NB4 (cell line): ENCODE measurements at regions not wholly inside any gene's neighbourhood (a gene's known extent, or its start where the extent isn't known, plus 50 kb on each side); places are given as distances from the start of the nearest gene placed in this dataset.

Experiments used
- DNase-seq: peaks from one replicate; pipeline ENCODE4 v3.0.0; 2010; ENCODE audit warnings: low read depth
- H3K4me3 ChIP-seq: one replicate; pipeline ENCODE4 v1.5.1; 2011; ENCODE audit warnings: mild to moderate bottlenecking, low read depth, low read length, moderate library complexity
- MYC ChIP-seq: IDR thresholded peaks from 2 replicates; pipeline ENCODE4 v1.6.1; 2011; ENCODE audit warnings: low read depth, low read length
- POLR2A ChIP-seq: IDR thresholded peaks from 2 replicates; pipeline ENCODE4 v1.6.1; 2011; ENCODE audit warnings: mild to moderate bottlenecking; ENCODE audit not compliant: insufficient read length; ENCODE audit errors: extremely low read depth
- TF ChIP-seq, protein P1 (sequence below): IDR thresholded peaks from one replicate; pipeline ENCODE4 v1.5.1; 2012; ENCODE audit warnings: low read depth, low read length
- TF ChIP-seq, protein P2 (sequence below): IDR thresholded peaks from 2 replicates; pipeline ENCODE4 v1.6.1; 2011; ENCODE audit warnings: low read depth, low read length

DNA sequence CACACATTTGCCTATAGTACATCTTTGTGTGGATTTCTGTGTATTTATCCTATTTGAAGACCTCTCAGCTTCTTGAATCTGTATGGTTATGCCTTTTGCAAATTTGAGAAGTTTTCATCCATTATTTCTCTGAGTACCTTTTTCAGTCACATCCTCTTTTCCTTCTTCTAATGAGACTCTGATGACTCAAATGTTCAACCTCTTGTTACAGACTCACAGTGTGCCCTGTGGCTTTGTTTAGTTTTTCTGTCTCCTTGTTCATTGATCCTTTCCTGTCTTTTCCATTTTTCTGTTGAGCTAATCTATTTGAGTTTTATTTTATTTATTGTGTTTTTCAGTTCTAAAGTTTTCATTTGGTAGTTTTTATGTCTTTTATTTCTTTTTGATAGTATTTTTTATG is 87.0 kb upstream of the LRP1B start:
- TF ChIP-seq MYC (no peak), POLR2A (no peak)
- TF ChIP-seq, protein P1, sequence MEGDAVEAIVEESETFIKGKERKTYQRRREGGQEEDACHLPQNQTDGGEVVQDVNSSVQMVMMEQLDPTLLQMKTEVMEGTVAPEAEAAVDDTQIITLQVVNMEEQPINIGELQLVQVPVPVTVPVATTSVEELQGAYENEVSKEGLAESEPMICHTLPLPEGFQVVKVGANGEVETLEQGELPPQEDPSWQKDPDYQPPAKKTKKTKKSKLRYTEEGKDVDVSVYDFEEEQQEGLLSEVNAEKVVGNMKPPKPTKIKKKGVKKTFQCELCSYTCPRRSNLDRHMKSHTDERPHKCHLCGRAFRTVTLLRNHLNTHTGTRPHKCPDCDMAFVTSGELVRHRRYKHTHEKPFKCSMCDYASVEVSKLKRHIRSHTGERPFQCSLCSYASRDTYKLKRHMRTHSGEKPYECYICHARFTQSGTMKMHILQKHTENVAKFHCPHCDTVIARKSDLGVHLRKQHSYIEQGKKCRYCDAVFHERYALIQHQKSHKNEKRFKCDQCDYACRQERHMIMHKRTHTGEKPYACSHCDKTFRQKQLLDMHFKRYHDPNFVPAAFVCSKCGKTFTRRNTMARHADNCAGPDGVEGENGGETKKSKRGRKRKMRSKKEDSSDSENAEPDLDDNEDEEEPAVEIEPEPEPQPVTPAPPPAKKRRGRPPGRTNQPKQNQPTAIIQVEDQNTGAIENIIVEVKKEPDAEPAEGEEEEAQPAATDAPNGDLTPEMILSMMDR: no peak
- TF ChIP-seq, protein P2, sequence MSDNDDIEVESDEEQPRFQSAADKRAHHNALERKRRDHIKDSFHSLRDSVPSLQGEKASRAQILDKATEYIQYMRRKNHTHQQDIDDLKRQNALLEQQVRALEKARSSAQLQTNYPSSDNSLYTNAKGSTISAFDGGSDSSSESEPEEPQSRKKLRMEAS: no peak
- H3K4me3 ChIP-seq: no peak overlapping the region
- DNase-seq: no peak

DNA sequence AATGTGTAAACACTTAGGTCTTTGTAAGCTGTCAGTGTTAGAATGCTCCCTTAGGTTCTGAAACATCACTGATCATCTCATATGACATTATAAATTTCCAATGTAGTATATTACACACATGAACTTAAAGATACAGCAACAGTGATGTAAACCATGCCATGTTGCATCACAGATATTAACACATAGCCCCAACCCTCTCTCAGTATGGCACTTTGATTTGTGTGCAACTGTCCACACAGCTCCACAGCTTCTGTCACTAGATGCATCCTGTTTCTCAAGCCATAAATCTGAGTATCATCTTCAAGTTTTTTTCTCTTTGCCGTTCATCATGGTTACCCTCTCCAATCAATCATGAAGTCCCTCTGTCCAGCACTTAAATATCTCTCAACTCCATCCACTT is 69.2 kb upstream of the LRP1B start:
- DNase-seq: no peak
- TF ChIP-seq, protein P2: no peak
- no peak for TF ChIP-seq MYC
- TF ChIP-seq, protein P1: no peak
- H3K4me3 ChIP-seq: no peak overlapping the region

DNA sequence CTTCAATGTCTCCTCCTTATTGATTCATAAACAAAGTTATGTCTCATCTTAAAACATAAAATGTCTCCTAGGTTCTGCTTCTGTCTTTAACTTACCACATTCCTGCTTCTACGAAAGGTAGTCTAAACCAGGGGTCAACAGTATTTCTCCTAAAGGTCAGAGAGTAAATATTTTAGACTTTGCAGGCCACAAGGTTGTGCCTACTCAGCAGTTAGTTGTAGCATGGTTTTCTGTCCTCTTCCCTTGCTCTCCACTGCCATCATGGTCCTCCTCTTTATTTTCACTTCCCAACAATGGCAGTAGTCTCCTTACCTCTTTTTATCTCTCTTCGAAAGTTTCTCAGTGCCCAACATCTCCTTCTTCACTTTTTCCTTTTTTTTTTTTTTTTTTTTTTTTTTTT is 68.3 kb upstream of the LRP1B start:
- H3K4me3 ChIP-seq: no peak overlapping the region
- DNase-seq: no peak
- TF ChIP-seq MYC: no peak
- TF ChIP-seq, protein P2: no peak
- no peak for TF ChIP-seq POLR2A
- TF ChIP-seq, protein P1: no peak

DNA sequence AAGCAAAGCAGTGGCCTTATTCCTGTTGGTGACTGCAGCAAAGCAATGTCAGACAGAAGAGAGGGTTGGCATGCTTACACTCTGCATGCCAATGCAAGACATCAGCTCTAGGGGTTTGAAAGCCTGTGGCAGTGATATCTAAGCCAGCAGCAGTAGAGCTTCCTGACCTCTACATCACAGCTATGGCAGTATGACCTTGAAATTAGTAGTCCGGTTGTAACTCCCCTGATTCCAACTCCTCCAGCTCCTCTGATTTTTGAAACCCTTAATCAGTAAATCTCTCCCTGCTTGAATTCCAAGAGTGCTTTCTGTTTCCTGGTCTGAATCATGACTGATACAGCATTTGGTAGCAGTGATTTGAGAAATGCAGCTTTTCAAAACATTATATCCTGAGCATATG is 60.0 kb upstream of the LRP1B start:
- TF ChIP-seq, protein P1: no peak
- no peak for TF ChIP-seq MYC
- TF ChIP-seq, protein P2: no peak
- no peak for TF ChIP-seq POLR2A
- DNase-seq: no peak
- H3K4me3 ChIP-seq: no peak overlapping the region

DNA sequence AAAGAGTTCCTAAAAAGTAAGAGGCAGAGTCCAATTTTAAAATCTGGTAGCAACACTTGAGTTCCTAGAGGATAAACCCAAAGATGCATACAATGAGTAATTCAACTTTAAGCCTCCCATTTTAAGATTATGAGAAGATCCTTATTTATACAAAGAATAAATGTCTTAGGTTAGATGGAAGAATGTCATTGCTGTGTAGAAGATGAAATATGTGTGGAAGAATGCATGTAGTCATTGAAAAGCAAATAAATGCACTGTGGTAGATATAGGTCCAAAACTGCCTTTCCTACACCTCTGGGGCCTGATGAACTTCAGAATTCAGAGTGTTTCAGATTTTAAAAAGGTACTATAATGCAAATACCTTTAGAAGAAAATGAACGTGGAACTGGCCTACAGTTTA is 58.7 kb upstream of the LRP1B start:
- H3K4me3 ChIP-seq: no peak overlapping the region
- DNase-seq: no peak
- TF ChIP-seq, protein P1: no peak
- TF ChIP-seq MYC (no peak), POLR2A (no peak)
- TF ChIP-seq, protein P2: no peak

DNA sequence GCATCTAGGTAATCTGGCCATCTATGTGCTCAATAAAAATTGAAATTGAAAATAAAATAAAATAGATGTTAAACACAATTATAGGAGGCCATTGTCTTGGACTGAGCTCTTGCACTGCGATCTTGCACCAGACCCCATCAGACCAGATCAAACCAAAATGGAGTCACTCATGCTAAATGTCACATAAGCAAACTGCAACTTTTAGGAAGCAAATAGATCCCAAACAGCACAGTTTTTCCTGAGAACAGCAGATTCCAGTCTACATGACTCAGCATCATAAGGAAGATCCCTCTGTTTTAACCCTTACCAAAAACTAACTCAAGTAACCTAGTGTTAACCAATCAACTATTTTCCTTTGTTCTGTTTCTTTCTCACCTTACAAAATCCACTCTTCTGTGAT is 57.7 kb upstream of the LRP1B start:
- no peak for TF ChIP-seq POLR2A
- TF ChIP-seq, protein P1: no peak
- TF ChIP-seq, protein P2: no peak
- no peak for TF ChIP-seq MYC
- H3K4me3 ChIP-seq: no peak overlapping the region
- no peak for DNase-seq
